A549 (cell line): ENCODE measurements at regions not wholly inside any gene's neighbourhood (a gene's known extent, or its start where the extent isn't known, plus 50 kb on each side); places are given as distances from the start of the nearest gene placed in this dataset.

Source experiments
- ATAC-seq, 2 experiments: fragments of 200-7000 bp in 1 of 2; fragments of >200 bp in 1 of 2; cut with Nextera tagmentation in 1 of 2; cut with Tn5 transposase in 1 of 2; 3 replicates each; pipeline versions ENCODE4 v1.8.0 to v1.9.1; 2018 to 2020; ENCODE audit warnings: mild to moderate bottlenecking in 1 of 2, moderate library complexity in 1 of 2
- CTCF ChIA-PET: fragments of 300-600 bp; sonication (Branson Sonifier 250); formaldehyde crosslinking; extraction: SDS; loops from one replicate; lab custom pipeline; 2021; ENCODE audit warnings: antibody characterized with exemption, inconsistent platforms; lab: Yijun Ruan, JAX
- POLR2A ChIA-PET: fragments of 350-600 bp; formaldehyde crosslinking; extraction: SDS; loops from one replicate; lab custom pipeline; 2021; ENCODE audit warnings: antibody characterized with exemption, inconsistent platforms; lab: Yijun Ruan, JAX
- DNase-seq, 2 experiments: peaks; one replicate each; pipeline versions ENCODE4 v3.0.0 to v3.0.0-alpha.2; 2011 to 2016; ENCODE audit warnings: low read depth in 1 of 2, low spot score in 1 of 2
- FAIRE-seq: peaks from 2 replicates; lab custom pipeline; 2011; peaks lifted over from hg19 to GRCh38; lab: Jason Lieb, UNC
- H3K27ac ChIP-seq, 2 experiments: fragments of >200 bp; sonication (Bioruptor Twin); formaldehyde crosslinking; 3 replicates each; pipeline ENCODE4 v1.5.1; 2016 to 2017
- H3K4me1 ChIP-seq: fragments of >200 bp; sonication (Bioruptor Twin); formaldehyde crosslinking; 3 replicates; pipeline ENCODE4 v1.6.1; 2016
- H3K4me2 ChIP-seq: fragments of >200 bp; sonication (Bioruptor Twin); formaldehyde crosslinking; 3 replicates; pipeline ENCODE4 v1.6.1; 2016
- H3K4me3 ChIP-seq: fragments of >200 bp; sonication (Bioruptor Twin); formaldehyde crosslinking; 3 replicates; pipeline ENCODE4 v1.5.1; 2016
- H3K9me3 ChIP-seq: fragments of >200 bp; sonication (Bioruptor Twin); formaldehyde crosslinking; 3 replicates; pipeline ENCODE4 v1.6.1; 2016
- CBX8 ChIP-seq: fragments of 200-600 bp; sonication (generic); IDR thresholded peaks from 2 replicates; pipeline ENCODE4 v1.6.1; 2016
- CEBPB ChIP-seq, 2 experiments: fragments of >200 bp in 1 of 2; sonication (Bioruptor Twin) in 1 of 2; formaldehyde crosslinking in 1 of 2; IDR thresholded peaks; 2 replicates each; pipeline ENCODE4 v1.6.1; 2012 to 2016
- CHD2 ChIP-seq: fragments of 150-350 bp; IDR thresholded peaks from 2 replicates; pipeline ENCODE4 v1.6.1; 2014; ENCODE audit warnings: low read length; ENCODE audit not compliant: partially characterized antibody
- CHD4 ChIP-seq: fragments of 200-600 bp; sonication (generic); IDR thresholded peaks from 2 replicates; pipeline ENCODE4 v1.6.1; 2016; ENCODE audit warnings: antibody characterized with exemption, mild to moderate bottlenecking, borderline replicate concordance
- EHF ChIP-seq: fragments of 250-450 bp; sonication (Bioruptor Pico); IDR thresholded peaks from 2 replicates; pipeline ENCODE4 v1.5.0; 2020; ENCODE audit warnings: mild to moderate bottlenecking
- EHMT2 ChIP-seq: fragments of 200-600 bp; sonication (generic); IDR thresholded peaks from 2 replicates; pipeline ENCODE4 v1.6.1; 2016; ENCODE audit warnings: antibody characterized with exemption, low read depth, mild to moderate bottlenecking, moderate library complexity
- EP300 ChIP-seq, 2 experiments: fragments of >200 bp; sonication (Bioruptor Twin); formaldehyde crosslinking; IDR thresholded peaks; 2 replicates in 1 of 2; 3 replicates in 1 of 2; pipeline ENCODE4 v1.6.1; 2016 to 2017
- FOSB ChIP-seq: fragments of 250-450 bp; sonication (Bioruptor Pico); IDR thresholded peaks from 2 replicates; pipeline ENCODE4 v1.5.0; 2020; ENCODE audit warnings: mild to moderate bottlenecking, moderate library complexity
- FOSL2 ChIP-seq, 2 experiments: fragments of 450-650 bp in 1 of 2; fragments of >200 bp in 1 of 2; sonication (Bioruptor Twin) in 1 of 2; formaldehyde crosslinking; IDR thresholded peaks; 2 replicates each; pipeline versions ENCODE4 v1.5.0 to v1.6.1; 2016 to 2020; ENCODE audit warnings: mild to moderate bottlenecking in 1 of 2, moderate library complexity in 1 of 2
- FOXS1 ChIP-seq: fragments of 250-450 bp; sonication (Bioruptor Pico); IDR thresholded peaks from 2 replicates; pipeline ENCODE4 v1.5.0; 2020; ENCODE audit warnings: mild to moderate bottlenecking, moderate library complexity
- GATA3 ChIP-seq: IDR thresholded peaks from 2 replicates; pipeline ENCODE4 v1.6.1; 2012; ENCODE audit warnings: borderline replicate concordance
- HES2 ChIP-seq: fragments of >200 bp; sonication (Bioruptor Twin); formaldehyde crosslinking; IDR thresholded peaks from 2 replicates; pipeline ENCODE4 v1.6.1; 2016
- HOXA7 ChIP-seq: fragments of 250-450 bp; sonication (Bioruptor Pico); IDR thresholded peaks from 2 replicates; pipeline ENCODE4 v1.5.0; 2020; ENCODE audit warnings: mild to moderate bottlenecking, moderate library complexity
- HOXB5 ChIP-seq: fragments of 250-450 bp; sonication (Bioruptor Pico); IDR thresholded peaks from 2 replicates; pipeline ENCODE4 v1.5.0; 2020; ENCODE audit warnings: mild to moderate bottlenecking, moderate library complexity
- MYC ChIP-seq: IDR thresholded peaks from 2 replicates; pipeline ENCODE4 v1.6.1; 2012; ENCODE audit warnings: mild to moderate bottlenecking, inconsistent platforms, low read length, improper control_type of control experiment, borderline replicate concordance
- NR3C1 ChIP-seq: fragments of >200 bp; sonication (Bioruptor Twin); formaldehyde crosslinking; IDR thresholded peaks from 3 replicates; pipeline ENCODE4 v1.6.1; 2017
- PBX3 ChIP-seq: IDR thresholded peaks from 2 replicates; pipeline ENCODE4 v1.6.1; 2012
- PHF8 ChIP-seq: fragments of 200-600 bp; sonication (generic); IDR thresholded peaks from 2 replicates; pipeline ENCODE4 v1.6.1; 2016; ENCODE audit warnings: low read depth, mild to moderate bottlenecking, antibody characterized with exemption, moderate library complexity, borderline replicate concordance
- POLR2A ChIP-seq: IDR thresholded peaks from 2 replicates; pipeline ENCODE4 v1.6.1; 2012; ENCODE audit warnings: mild to moderate bottlenecking, low read length
- POLR2AphosphoS2 ChIP-seq: conservative IDR thresholded peaks from 2 replicates; pipeline ENCODE4 v1.6.1; 2012; ENCODE audit warnings: low read length, improper control_type of control experiment, inconsistent platforms
- RAD21 ChIP-seq, 2 experiments: fragments of >200 bp in 1 of 2; sonication (Bioruptor Twin) in 1 of 2; formaldehyde crosslinking in 1 of 2; IDR thresholded peaks in 1 of 2; conservative IDR thresholded peaks in 1 of 2; 2 replicates in 1 of 2; 3 replicates in 1 of 2; pipeline ENCODE4 v1.6.1; 2012 to 2018; ENCODE audit warnings: inconsistent platforms in 1 of 2
- RNF2 ChIP-seq: fragments of 200-600 bp; sonication (generic); IDR thresholded peaks from 2 replicates; pipeline ENCODE4 v1.6.1; 2016; ENCODE audit warnings: low read depth, mild to moderate bottlenecking, antibody characterized with exemption, moderate library complexity, borderline replicate concordance
- WGBS: methylation state at CpG from one replicate; pipeline ENCODE4 v1.1.6; 2017; ENCODE audit errors: missing lambda C conversion rate; 5-methylcytosine and 5-hydroxymethylcytosine counted together
- TF ChIP-seq, protein P1 (sequence below): fragments of 250-450 bp; sonication (Bioruptor Pico); IDR thresholded peaks from 2 replicates; pipeline ENCODE4 v1.5.0; 2020; ENCODE audit warnings: low read depth, mild to moderate bottlenecking, moderate library complexity
- TF ChIP-seq, protein P2 (sequence below): fragments of >200 bp; sonication (Bioruptor Twin); formaldehyde crosslinking; IDR thresholded peaks from 3 replicates; pipeline ENCODE4 v1.5.1; 2016
- TF ChIP-seq, protein P3 (sequence below): IDR thresholded peaks from 2 replicates; pipeline ENCODE4 v1.6.1; 2012

DNA sequence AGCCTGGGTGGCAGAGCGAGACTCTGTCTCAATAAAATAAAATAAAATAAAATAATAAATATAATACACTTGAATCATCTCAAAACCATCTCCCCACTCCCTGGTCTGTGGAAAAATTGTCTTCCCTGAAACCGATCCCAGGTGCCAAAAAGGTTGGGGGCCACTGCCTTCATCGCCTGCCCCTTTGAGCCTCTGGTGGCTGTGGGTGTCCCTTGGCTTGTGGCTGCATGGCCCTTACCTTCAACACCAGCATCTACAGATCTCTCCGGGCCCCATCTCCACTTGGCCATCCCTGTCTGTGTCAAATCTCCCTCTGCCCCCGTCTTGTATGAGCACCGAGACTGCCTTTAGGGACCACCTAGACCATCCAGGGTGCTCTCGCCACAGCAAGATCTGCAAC, 177.3 kb downstream of the SEC14L1 start (continued):
- TF ChIP-seq, protein P1, sequence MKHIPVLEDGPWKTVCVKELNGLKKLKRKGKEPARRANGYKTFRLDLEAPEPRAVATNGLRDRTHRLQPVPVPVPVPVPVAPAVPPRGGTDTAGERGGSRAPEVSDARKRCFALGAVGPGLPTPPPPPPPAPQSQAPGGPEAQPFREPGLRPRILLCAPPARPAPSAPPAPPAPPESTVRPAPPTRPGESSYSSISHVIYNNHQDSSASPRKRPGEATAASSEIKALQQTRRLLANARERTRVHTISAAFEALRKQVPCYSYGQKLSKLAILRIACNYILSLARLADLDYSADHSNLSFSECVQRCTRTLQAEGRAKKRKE (CRISPR knock-in tag), result no peak
- TF ChIP-seq CBX8 (no peak), PBX3 (no peak), HES2 (no peak), RAD21 (conservative IDR thresholded peaks at IDR 0.05 in 1 of 2, IDR thresholded peaks at IDR 0.05 in 1 of 2) (no peak), EP300 (IDR thresholded peaks at IDR 0.05) (no peak)
- TF ChIP-seq, protein P2, sequence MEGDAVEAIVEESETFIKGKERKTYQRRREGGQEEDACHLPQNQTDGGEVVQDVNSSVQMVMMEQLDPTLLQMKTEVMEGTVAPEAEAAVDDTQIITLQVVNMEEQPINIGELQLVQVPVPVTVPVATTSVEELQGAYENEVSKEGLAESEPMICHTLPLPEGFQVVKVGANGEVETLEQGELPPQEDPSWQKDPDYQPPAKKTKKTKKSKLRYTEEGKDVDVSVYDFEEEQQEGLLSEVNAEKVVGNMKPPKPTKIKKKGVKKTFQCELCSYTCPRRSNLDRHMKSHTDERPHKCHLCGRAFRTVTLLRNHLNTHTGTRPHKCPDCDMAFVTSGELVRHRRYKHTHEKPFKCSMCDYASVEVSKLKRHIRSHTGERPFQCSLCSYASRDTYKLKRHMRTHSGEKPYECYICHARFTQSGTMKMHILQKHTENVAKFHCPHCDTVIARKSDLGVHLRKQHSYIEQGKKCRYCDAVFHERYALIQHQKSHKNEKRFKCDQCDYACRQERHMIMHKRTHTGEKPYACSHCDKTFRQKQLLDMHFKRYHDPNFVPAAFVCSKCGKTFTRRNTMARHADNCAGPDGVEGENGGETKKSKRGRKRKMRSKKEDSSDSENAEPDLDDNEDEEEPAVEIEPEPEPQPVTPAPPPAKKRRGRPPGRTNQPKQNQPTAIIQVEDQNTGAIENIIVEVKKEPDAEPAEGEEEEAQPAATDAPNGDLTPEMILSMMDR, result no peak

DNA sequence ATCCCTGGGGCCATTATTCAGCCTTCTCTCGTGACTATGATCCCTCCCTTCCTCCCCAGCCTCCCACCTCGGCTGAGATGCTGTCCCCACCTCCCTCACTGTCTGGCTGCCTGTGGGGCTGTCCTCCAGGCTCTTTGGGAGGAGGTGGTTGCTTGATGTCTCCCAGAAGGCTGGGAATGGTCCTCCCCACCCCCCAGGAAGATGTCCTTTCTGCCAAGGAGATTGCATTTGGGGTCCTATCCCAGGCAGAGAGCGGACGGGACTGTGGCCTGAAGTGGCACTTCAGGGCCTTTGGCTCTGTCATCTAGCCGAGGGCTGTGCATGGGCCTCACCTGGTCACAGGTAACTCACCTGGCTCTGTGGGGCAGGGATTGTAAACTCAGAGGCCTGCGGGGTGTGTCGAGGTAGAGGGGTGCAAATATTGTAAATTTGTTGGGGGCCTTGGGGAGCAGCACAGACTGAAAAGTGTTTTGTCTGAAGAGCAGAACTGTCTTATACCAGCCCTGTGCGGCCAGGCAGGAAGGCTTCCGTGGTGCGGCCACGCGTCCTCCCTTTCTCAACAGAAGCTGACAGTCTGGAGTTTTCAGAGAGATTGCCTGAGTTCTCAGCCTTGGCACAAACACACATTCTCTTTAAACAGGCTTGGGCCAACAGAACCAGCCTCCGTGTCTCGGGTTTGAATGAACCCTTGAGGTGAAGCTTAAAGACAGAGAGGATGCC, 177.9 kb downstream of the SEC14L1 start:
- POLR2A ChIA-PET, result no interaction called here
- ATAC-seq (peak in 1 of 2 experiments; percentile 5; a peak in 3 of 6 replicates), FAIRE-seq (no peak)

GRCh38 chr17:77319211-77320043, 178.7 kb downstream of the SEC14L1 start:
- FAIRE-seq (no peak), ATAC-seq (peak; percentile 69 to 76), DNase-seq (peak; percentile 93 to 95)
- Histone ChIP-seq H3K27ac (peak overlapping the region; percentile 93 to 98), H3K9me3 (no peaks in the 10 kb centered on the region), H3K4me2 (peak overlapping the region; percentile 97), H3K4me1 (peaks cover 81% of the 10 kb centered on the region), H3K4me3 (peak overlapping the region; percentile 64)
- under 1% methylated on average over 36 of the region's 38 CpGs for WGBS
- CTCF ChIA-PET, result interaction anchor here (1.1 to 3.8 kb wide), 2 partner anchors 39 to 111 kb away, joined by 3 to 17 read pairs; no protein-coding TSS in a partner anchor
- POLR2A ChIA-PET, result interaction anchor here (6.4 kb wide), 1 partner anchor 33 kb away, joined by 98 read pairs; no protein-coding TSS in a partner anchor
- TF ChIP-seq CEBPB (IDR thresholded peaks at IDR 0.05) (no peak), FOSB (CRISPR knock-in tag) (peak; percentile 47; the same call in 1 of the 2 replicates), GATA3 (peak; percentile 37), POLR2AphosphoS2 (peak; percentile 68; the same call in 1 of the 2 replicates), CBX8 (no peak), CHD4 (no peak), RNF2 (no peak), POLR2A (peak; percentile 46; the same call in 1 of the 2 replicates), FOXS1 (CRISPR knock-in tag) (no peak), HOXB5 (CRISPR knock-in tag) (no peak; the same call in 1 of the 2 replicates), FOSL2 (IDR thresholded peaks at IDR 0.05) (0 out of 2 replicates have a peak, but pooled peaks have one; percentile 8), FOSL2 (CRISPR knock-in tag; IDR thresholded peaks at IDR 0.05) (peak; percentile 90), EP300 (IDR thresholded peaks at IDR 0.05) (0 out of 5 replicates have a peak, but pooled peaks of 1 of the 2 experiments have one; percentile 30), EHMT2 (no peak), HOXA7 (CRISPR knock-in tag) (peak; percentile 27), MYC (peak; percentile 73; the same call in 1 of the 2 replicates), EHF (CRISPR knock-in tag) (0 out of 2 replicates have a peak, but pooled peaks have one; percentile 23), CHD2 (peak; percentile 20), PHF8 (peak; percentile 13; the same call in 1 of the 2 replicates)
- TF ChIP-seq, protein P3, sequence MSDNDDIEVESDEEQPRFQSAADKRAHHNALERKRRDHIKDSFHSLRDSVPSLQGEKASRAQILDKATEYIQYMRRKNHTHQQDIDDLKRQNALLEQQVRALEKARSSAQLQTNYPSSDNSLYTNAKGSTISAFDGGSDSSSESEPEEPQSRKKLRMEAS, result peak; percentile 91
- TF ChIP-seq, protein P2, result no peak

More for the DNA sequence above, 177.9 kb downstream of the SEC14L1 start:
- peak in 1 of 2 experiments; percentile 54 for DNase-seq
- 55% methylated on average over 14 of the region's 14 CpGs for WGBS
- CTCF ChIA-PET, result interaction anchor here (1.1 kb wide), 1 partner anchor 38 kb away, joined by 3 read pairs; no protein-coding TSS in a partner anchor
- H3K4me2 ChIP-seq, result peak overlapping the region; percentile 97
- H3K9me3 ChIP-seq, result no peaks in the 10 kb centered on the region
- peak overlapping the region; percentile 93 to 98 for H3K27ac ChIP-seq
- H3K4me1 ChIP-seq, result peaks cover 73% of the 10 kb centered on the region
- TF ChIP-seq NR3C1 (no peak), EHF (CRISPR knock-in tag) (0 out of 2 replicates have a peak, but pooled peaks have one; percentile 69)
- peak overlapping the region; percentile 64 for H3K4me3 ChIP-seq
